Smooth muscle cell (in vitro differentiated cells): ENCODE measurements at regions not wholly inside any gene's neighbourhood (a gene's known extent, or its start where the extent isn't known, plus 50 kb on each side); places are given as distances from the start of the nearest gene placed in this dataset.

Source experiments
- DNase-seq: peaks from one replicate; lab custom pipeline; 2025; ENCODE audit not compliant: unreplicated experiment; lab: John Stamatoyannopoulos, UW
- H2AFZ ChIP-seq: fragments of 200-600 bp; sonication (generic); 2 replicates; pipeline ENCODE4 v1.6.0; 2016; ENCODE audit warnings: antibody characterized with exemption, low read depth, mild to moderate bottlenecking
- H3F3A ChIP-seq: fragments of 200-600 bp; sonication (generic); 2 replicates; pipeline ENCODE4 v1.6.0; 2017; ENCODE audit warnings: antibody characterized with exemption, low read depth
- H3K27ac ChIP-seq: fragments of 200-600 bp; sonication (generic); 2 replicates; pipeline ENCODE4 v1.5.1; 2016; ENCODE audit warnings: low read depth, mild to moderate bottlenecking
- H3K27me3 ChIP-seq: fragments of 200-600 bp; sonication (generic); 2 replicates; pipeline ENCODE4 v1.6.1; 2016; ENCODE audit warnings: low read depth, mild to moderate bottlenecking
- H3K36me3 ChIP-seq: fragments of 200-600 bp; sonication (generic); 2 replicates; pipeline ENCODE4 v1.5.1; 2016; ENCODE audit warnings: low read depth
- H3K4me1 ChIP-seq: fragments of 200-600 bp; sonication (generic); 2 replicates; pipeline ENCODE4 v1.5.1; 2016; ENCODE audit warnings: low read depth
- H3K4me2 ChIP-seq: fragments of 200-600 bp; sonication (generic); 2 replicates; pipeline ENCODE4 v1.6.0; 2016; ENCODE audit warnings: mild to moderate bottlenecking
- H3K4me3 ChIP-seq: fragments of 200-600 bp; sonication (generic); 2 replicates; pipeline ENCODE4 v1.5.1; 2016; ENCODE audit warnings: mild to moderate bottlenecking
- H3K79me2 ChIP-seq: fragments of 200-600 bp; sonication (generic); 2 replicates; pipeline ENCODE4 v1.6.0; 2016; ENCODE audit warnings: low read depth, mild to moderate bottlenecking
- H3K9ac ChIP-seq: fragments of 200-600 bp; sonication (generic); 2 replicates; pipeline ENCODE4 v1.6.0; 2016; ENCODE audit warnings: low read depth
- H3K9me3 ChIP-seq: fragments of 200-600 bp; sonication (generic); replicated peaks from 2 replicates; pipeline ENCODE4 v1.5.1; 2016; ENCODE audit warnings: low read depth
- H4K20me1 ChIP-seq: fragments of 200-600 bp; sonication (generic); 2 replicates; pipeline ENCODE4 v1.6.0; 2016; ENCODE audit warnings: low read depth
- CTCF ChIP-seq: fragments of 200-600 bp; sonication (generic); IDR thresholded peaks from 2 replicates; pipeline ENCODE4 v1.5.1; 2017; ENCODE audit warnings: borderline replicate concordance, mild to moderate bottlenecking, antibody characterized with exemption; ENCODE audit not compliant: insufficient read depth, poor library complexity, severe bottlenecking
- WGBS: methylation state at CpG from one replicate; pipeline ENCODE4 v1.1.7; 2016; ENCODE audit warnings: low lambda C conversion rate; 5-methylcytosine and 5-hydroxymethylcytosine counted together

- no peaks in the 10 kb centered on the region for H3K9me3 ChIP-seq
- no peak overlapping the region for H3K4me3 ChIP-seq
- no peak for DNase-seq
- H3K27ac ChIP-seq: no peak overlapping the region
- no peaks in the 10 kb centered on the region for H3K79me2 ChIP-seq
- no peaks in the 10 kb centered on the region for H3K4me1 ChIP-seq
- H2AFZ ChIP-seq: no peak overlapping the region
- WGBS: 95% methylated on average over 3 of the region's 3 CpGs
- no peaks in the 10 kb centered on the region for H3K36me3 ChIP-seq
- no peaks in the 10 kb centered on the region for H3F3A ChIP-seq
- no peak overlapping the region for H3K4me2 ChIP-seq
- no peak overlapping the region for H3K9ac ChIP-seq
- TF ChIP-seq CTCF: no peak
- H3K27me3 ChIP-seq: no peaks in the 10 kb centered on the region
- no peaks in the 10 kb centered on the region for H4K20me1 ChIP-seq
These were observed 495.5 kb downstream of the ACTL7B start for GRCh38 chr9:108360304-108360703.

DNA sequence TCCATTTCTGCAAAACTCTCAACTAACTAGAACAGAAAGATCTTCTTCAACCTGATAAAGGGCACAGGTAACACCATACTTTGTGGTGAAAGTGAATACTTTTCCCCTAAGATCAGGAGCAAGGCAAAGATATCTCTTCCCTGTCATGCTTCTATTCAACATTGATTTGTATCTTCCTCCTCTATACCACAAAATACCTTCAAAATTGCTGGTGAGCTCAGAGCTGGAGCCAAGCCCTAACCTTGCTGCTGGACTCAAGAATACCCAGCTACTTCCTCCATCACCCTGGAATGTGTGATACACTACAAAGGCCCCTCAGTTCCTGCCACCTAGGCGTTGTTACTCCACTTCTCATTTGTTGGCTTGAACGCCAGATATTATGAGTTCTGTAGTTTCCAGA lies 499.0 kb downstream of the ACTL7B start:
- WGBS: 63% methylated on average over 2 of the region's 2 CpGs
- H3K4me2 ChIP-seq: no peak overlapping the region
- no peak for TF ChIP-seq CTCF
- no peaks in the 10 kb centered on the region for H3K79me2 ChIP-seq
- H3K27ac ChIP-seq: no peak overlapping the region
- H3K4me3 ChIP-seq: no peak overlapping the region
- H3K27me3 ChIP-seq: no peaks in the 10 kb centered on the region
- H3K36me3 ChIP-seq: no peaks in the 10 kb centered on the region
- no peak for DNase-seq
- no peak overlapping the region for H3K9ac ChIP-seq
- H3F3A ChIP-seq: no peaks in the 10 kb centered on the region
- H3K9me3 ChIP-seq: no peaks in the 10 kb centered on the region
- H4K20me1 ChIP-seq: no peaks in the 10 kb centered on the region
- no peak overlapping the region for H2AFZ ChIP-seq
- H3K4me1 ChIP-seq: no peaks in the 10 kb centered on the region

GRCh38 chr9:108351571-108351970 lies 504.2 kb downstream of the ACTL7B start:
- no peaks in the 10 kb centered on the region for H3K36me3 ChIP-seq
- H3K4me1 ChIP-seq: no peaks in the 10 kb centered on the region
- no peaks in the 10 kb centered on the region for H3K27me3 ChIP-seq
- H3K9me3 ChIP-seq: no peaks in the 10 kb centered on the region
- no peak overlapping the region for H3K4me2 ChIP-seq
- H3K9ac ChIP-seq: no peak overlapping the region
- H3K79me2 ChIP-seq: no peaks in the 10 kb centered on the region
- H3K27ac ChIP-seq: no peak overlapping the region
- H2AFZ ChIP-seq: no peak overlapping the region
- H3F3A ChIP-seq: no peaks in the 10 kb centered on the region
- DNase-seq: no peak
- H3K4me3 ChIP-seq: no peak overlapping the region
- no peaks in the 10 kb centered on the region for H4K20me1 ChIP-seq
- no peak for TF ChIP-seq CTCF
- WGBS: 96% methylated on average over 5 of the region's 5 CpGs

GRCh38 chr9:108347463-108348188 lies 508.2 kb downstream of the ACTL7B start:
- no peaks in the 10 kb centered on the region for H3K27me3 ChIP-seq
- H2AFZ ChIP-seq: no peak overlapping the region
- H3K9me3 ChIP-seq: no peaks in the 10 kb centered on the region
- no peak for TF ChIP-seq CTCF
- no peaks in the 10 kb centered on the region for H3K79me2 ChIP-seq
- H3K36me3 ChIP-seq: no peaks in the 10 kb centered on the region
- no peak overlapping the region for H3K27ac ChIP-seq
- no peak overlapping the region for H3K9ac ChIP-seq
- H4K20me1 ChIP-seq: no peaks in the 10 kb centered on the region
- H3K4me2 ChIP-seq: no peak overlapping the region
- whole genome bisulfite sequencing: 95% methylated on average over 9 of the region's 9 CpGs
- DNase-seq: no peak
- no peak overlapping the region for H3K4me3 ChIP-seq
- H3F3A ChIP-seq: no peaks in the 10 kb centered on the region
- H3K4me1 ChIP-seq: no peaks in the 10 kb centered on the region
